ENCODE measurements at regions not wholly inside any gene's neighbourhood (a gene's known extent, or its start where the extent isn't known, plus 50 kb on each side); places are given as distances from the start of the nearest gene placed in this dataset.

DNA sequence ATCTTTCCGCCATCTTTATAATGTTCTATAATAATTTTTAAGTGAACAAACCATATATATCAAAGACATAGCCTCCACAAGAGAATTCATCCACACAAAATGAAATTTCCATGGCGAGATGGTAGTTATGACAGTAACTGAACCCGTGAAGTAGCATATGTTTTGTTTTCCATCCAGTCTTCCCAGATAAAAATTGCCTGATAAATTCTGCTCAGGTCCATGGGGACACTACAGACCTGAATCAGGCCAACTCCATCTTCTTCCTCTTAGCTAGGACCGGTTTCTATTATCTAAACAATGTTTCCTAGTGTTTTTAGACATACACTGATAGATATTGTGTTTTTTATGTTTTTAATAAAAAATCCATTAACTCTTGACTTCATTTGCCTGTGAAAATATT, 235.7 kb downstream of the PLK2 start:
- TF ChIP-seq, protein P1, sequence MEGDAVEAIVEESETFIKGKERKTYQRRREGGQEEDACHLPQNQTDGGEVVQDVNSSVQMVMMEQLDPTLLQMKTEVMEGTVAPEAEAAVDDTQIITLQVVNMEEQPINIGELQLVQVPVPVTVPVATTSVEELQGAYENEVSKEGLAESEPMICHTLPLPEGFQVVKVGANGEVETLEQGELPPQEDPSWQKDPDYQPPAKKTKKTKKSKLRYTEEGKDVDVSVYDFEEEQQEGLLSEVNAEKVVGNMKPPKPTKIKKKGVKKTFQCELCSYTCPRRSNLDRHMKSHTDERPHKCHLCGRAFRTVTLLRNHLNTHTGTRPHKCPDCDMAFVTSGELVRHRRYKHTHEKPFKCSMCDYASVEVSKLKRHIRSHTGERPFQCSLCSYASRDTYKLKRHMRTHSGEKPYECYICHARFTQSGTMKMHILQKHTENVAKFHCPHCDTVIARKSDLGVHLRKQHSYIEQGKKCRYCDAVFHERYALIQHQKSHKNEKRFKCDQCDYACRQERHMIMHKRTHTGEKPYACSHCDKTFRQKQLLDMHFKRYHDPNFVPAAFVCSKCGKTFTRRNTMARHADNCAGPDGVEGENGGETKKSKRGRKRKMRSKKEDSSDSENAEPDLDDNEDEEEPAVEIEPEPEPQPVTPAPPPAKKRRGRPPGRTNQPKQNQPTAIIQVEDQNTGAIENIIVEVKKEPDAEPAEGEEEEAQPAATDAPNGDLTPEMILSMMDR (IDR thresholded peaks at IDR 0.05; ENCODE audit: low read length), result no peak
- TF ChIP-seq EZH2phosphoT487 (IDR thresholded peaks at IDR 0.05; ENCODE audit: low read length), result no peak
- no peak for TF ChIP-seq EZH2 (optimal IDR thresholded peaks at IDR 0.05; ENCODE audit: low read depth, low read length)

Data from MM.1S (cell line).